ENCODE measurements at regions not wholly inside any gene's neighbourhood (a gene's known extent, or its start where the extent isn't known, plus 50 kb on each side); places are given as distances from the start of the nearest gene placed in this dataset.
"Not testable (repeated sequence)": the region's sequence is repeated elsewhere in the genome, so short reads cannot be mapped to it uniquely, and the experiment has no call there.

DNA sequence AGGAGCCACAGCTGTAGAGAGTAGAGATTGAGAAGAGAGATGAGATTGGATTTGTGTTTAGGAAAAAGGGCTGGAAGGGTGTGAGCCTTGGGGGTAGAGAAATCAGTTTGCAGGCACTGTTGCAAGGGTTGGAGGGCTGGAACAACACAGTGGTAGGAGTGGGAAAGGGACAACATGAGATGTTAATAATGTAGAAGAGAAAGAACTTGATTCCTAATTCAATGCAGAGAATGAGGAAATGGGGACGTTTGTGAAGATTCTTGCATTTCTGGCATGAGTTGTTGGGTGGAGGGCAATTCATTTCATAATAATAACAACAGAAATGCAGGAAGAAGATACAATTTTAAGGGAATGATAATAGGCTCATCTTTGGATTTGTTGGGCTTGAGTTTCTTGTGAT lies 141.4 kb upstream of the TBX18 start:
- H3K9ac ChIP-seq (ENCODE audit: insufficient read length, low read depth) = no peak overlapping the region
- DNase-seq (ENCODE audit: low read depth, low spot score) = no peak
- H3K4me3 ChIP-seq (ENCODE audit: insufficient read length, low read depth) = no peak overlapping the region
- no peaks in the 10 kb centered on the region for H3K9me3 ChIP-seq (ENCODE audit: insufficient read depth, low read length)
- no peaks in the 10 kb centered on the region for H3K4me1 ChIP-seq (ENCODE audit: insufficient read depth, insufficient read length)
- H3K27me3 ChIP-seq (ENCODE audit: insufficient read depth, insufficient read length) = no peaks in the 10 kb centered on the region
- H3K36me3 ChIP-seq (ENCODE audit: insufficient read depth, insufficient read length, low read length) = no peaks in the 10 kb centered on the region
- TF ChIP-seq SUZ12 (IDR thresholded peaks at IDR 0.05; ENCODE audit: extremely low read depth, insufficient read depth, insufficient read length) = no peak
- no peak for TF ChIP-seq YY1 (IDR thresholded peaks at IDR 0.05; ENCODE audit: insufficient read depth, insufficient read length)
- no peak for TF ChIP-seq ZNF274 (IDR thresholded peaks at IDR 0.05; ENCODE audit: low read depth, low read length)

DNA sequence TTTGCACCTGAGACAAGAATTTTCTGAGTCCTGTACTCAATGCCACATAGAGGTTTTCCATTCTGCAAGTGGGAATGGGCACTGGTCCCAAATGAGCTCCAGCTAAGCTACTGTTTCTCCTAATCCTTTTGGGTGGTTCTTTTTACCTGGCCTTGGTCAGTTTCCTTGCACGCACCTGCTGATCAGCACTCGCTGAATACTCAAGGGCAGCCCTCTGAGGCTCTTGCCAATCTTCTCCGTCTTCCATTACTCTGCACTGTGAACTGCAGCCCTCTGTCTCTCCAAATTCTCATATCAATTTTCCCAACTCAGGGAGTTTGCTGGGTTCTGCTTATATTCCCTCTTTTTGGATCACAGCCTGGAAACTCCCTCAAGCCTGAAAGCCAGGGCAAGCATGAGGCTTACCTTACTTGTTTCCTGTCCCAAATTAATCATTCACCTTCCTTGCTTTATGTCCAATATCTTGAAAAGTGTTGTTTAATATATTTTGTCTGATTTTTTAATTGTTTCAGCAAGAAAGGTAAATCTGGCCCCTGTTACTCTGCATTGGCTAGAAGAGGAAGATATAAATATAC lies 138.0 kb upstream of the TBX18 start:
- H3K4me1 ChIP-seq (ENCODE audit: insufficient read depth, insufficient read length) = no peaks in the 10 kb centered on the region
- no peak for TF ChIP-seq SUZ12 (IDR thresholded peaks at IDR 0.05; ENCODE audit: extremely low read depth, insufficient read depth, insufficient read length)
- no peak for TF ChIP-seq YY1 (IDR thresholded peaks at IDR 0.05; ENCODE audit: insufficient read depth, insufficient read length)
- TF ChIP-seq ZNF274 (IDR thresholded peaks at IDR 0.05; ENCODE audit: low read depth, low read length) = no peak
- H3K4me3 ChIP-seq (ENCODE audit: insufficient read length, low read depth) = no peak overlapping the region
- DNase-seq (ENCODE audit: low read depth, low spot score) = no peak
- no peaks in the 10 kb centered on the region for H3K27me3 ChIP-seq (ENCODE audit: insufficient read depth, insufficient read length)
- H3K36me3 ChIP-seq (ENCODE audit: insufficient read depth, insufficient read length, low read length) = no peaks in the 10 kb centered on the region
- H3K9me3 ChIP-seq (ENCODE audit: insufficient read depth, low read length) = no peaks in the 10 kb centered on the region
- no peak overlapping the region for H3K9ac ChIP-seq (ENCODE audit: insufficient read length, low read depth)

GRCh38 chr6:84897988-84898594 lies 133.7 kb upstream of the TBX18 start:
- H3K27me3 ChIP-seq (ENCODE audit: insufficient read depth, insufficient read length) = no peaks in the 10 kb centered on the region
- H3K9ac ChIP-seq (ENCODE audit: insufficient read length, low read depth) = no peak overlapping the region
- H3K4me3 ChIP-seq (ENCODE audit: insufficient read length, low read depth) = no peak overlapping the region
- H3K4me1 ChIP-seq (ENCODE audit: insufficient read depth, insufficient read length) = no peaks in the 10 kb centered on the region
- no peak for DNase-seq (ENCODE audit: low read depth, low spot score)
- TF ChIP-seq ZNF274 (IDR thresholded peaks at IDR 0.05; ENCODE audit: low read depth, low read length) = no peak
- no peak for TF ChIP-seq SUZ12 (IDR thresholded peaks at IDR 0.05; ENCODE audit: extremely low read depth, insufficient read depth, insufficient read length)
- TF ChIP-seq YY1 (IDR thresholded peaks at IDR 0.05; ENCODE audit: insufficient read depth, insufficient read length) = no peak
- no peaks in the 10 kb centered on the region for H3K36me3 ChIP-seq (ENCODE audit: insufficient read depth, insufficient read length, low read length)
- no peaks in the 10 kb centered on the region for H3K9me3 ChIP-seq (ENCODE audit: insufficient read depth, low read length)

- no peaks in the 10 kb centered on the region for H3K4me1 ChIP-seq (ENCODE audit: insufficient read depth, insufficient read length)
- no peaks in the 10 kb centered on the region for H3K36me3 ChIP-seq (ENCODE audit: insufficient read depth, insufficient read length, low read length)
- no peak overlapping the region for H3K9ac ChIP-seq (ENCODE audit: insufficient read length, low read depth)
- no peaks in the 10 kb centered on the region for H3K27me3 ChIP-seq (ENCODE audit: insufficient read depth, insufficient read length)
- H3K4me3 ChIP-seq (ENCODE audit: insufficient read length, low read depth) = no peak overlapping the region
- no peak for DNase-seq (ENCODE audit: low read depth, low spot score)
- no peaks in the 10 kb centered on the region for H3K9me3 ChIP-seq (ENCODE audit: insufficient read depth, low read length)
- TF ChIP-seq ZNF274 (IDR thresholded peaks at IDR 0.05; ENCODE audit: low read depth, low read length) = no peak
- TF ChIP-seq YY1 (IDR thresholded peaks at IDR 0.05; ENCODE audit: insufficient read depth, insufficient read length) = no peak
- TF ChIP-seq SUZ12 (IDR thresholded peaks at IDR 0.05; ENCODE audit: extremely low read depth, insufficient read depth, insufficient read length) = no peak
These were observed 132.6 kb upstream of the TBX18 start for GRCh38 chr6:84897011-84897410.

- DNase-seq (ENCODE audit: low read depth, low spot score) = no peak
- H3K4me3 ChIP-seq (ENCODE audit: insufficient read length, low read depth) = no peak overlapping the region
- H3K36me3 ChIP-seq (ENCODE audit: insufficient read depth, insufficient read length, low read length) = no peaks in the 10 kb centered on the region
- H3K4me1 ChIP-seq (ENCODE audit: insufficient read depth, insufficient read length) = no peaks in the 10 kb centered on the region
- no peaks in the 10 kb centered on the region for H3K9me3 ChIP-seq (ENCODE audit: insufficient read depth, low read length)
- no peaks in the 10 kb centered on the region for H3K27me3 ChIP-seq (ENCODE audit: insufficient read depth, insufficient read length)
- TF ChIP-seq SUZ12 (IDR thresholded peaks at IDR 0.05; ENCODE audit: extremely low read depth, insufficient read depth, insufficient read length) (no peak), ZNF274 (IDR thresholded peaks at IDR 0.05; ENCODE audit: low read depth, low read length) (no peak), YY1 (IDR thresholded peaks at IDR 0.05; ENCODE audit: insufficient read depth, insufficient read length) (no peak)
- no peak overlapping the region for H3K9ac ChIP-seq (ENCODE audit: insufficient read length, low read depth)
These were observed 128.3 kb upstream of the TBX18 start for GRCh38 chr6:84892671-84893070.

DNA sequence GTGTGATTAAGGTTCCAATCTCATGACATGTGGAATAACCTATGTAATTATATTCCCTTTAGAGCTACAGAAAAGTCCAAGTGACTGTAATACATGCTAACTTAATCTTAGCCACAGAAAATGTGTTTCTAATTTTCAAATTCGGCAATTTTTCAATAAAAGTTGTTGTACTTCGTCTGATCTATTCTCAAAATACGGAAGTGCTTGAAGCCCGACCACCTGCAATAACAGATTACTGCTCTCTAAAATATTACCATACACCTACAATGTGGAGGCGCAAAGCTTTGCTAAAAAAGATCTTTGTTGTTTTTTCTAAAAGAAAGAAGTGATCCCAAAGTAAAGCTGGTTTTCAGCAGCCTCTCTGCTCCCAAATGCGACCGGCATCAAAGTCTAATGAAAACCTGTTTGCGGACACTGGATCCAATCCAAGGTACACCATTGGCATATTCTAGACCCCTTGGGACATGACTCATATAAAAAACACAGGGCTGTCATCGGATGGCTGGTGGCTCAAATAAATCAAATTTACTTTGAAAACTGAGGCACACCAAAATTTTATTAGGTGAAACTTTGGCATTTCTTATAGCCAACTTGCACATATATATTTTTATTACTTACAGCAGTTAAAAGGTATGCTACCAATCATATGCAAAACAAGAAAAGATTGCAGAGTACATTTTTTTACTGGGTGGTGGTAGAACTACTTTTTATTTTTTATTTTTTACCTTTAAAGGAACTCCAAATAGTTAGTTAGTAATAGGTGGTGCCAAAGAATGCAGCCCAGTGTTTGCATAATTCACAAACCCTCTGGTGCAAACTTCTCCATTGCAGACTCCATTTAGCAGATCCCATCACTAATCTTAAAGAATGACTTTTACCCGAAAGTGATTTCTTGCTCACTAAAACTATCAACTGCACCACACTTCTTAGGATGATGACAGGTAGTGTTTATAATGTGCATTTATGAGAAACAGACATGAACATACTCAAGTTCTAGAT lies 118.7 kb upstream of the TBX18 start:
- Histone ChIP-seq H3K4me1 (ENCODE audit: insufficient read depth, insufficient read length) (no peaks in the 10 kb centered on the region), H3K36me3 (ENCODE audit: insufficient read depth, insufficient read length, low read length) (no peaks in the 10 kb centered on the region), H3K9ac (ENCODE audit: insufficient read length, low read depth) (no peak overlapping the region), H3K9me3 (ENCODE audit: insufficient read depth, low read length) (no peaks in the 10 kb centered on the region), H3K27me3 (ENCODE audit: insufficient read depth, insufficient read length) (no peaks in the 10 kb centered on the region), H3K4me3 (ENCODE audit: insufficient read length, low read depth) (no peak overlapping the region)
- DNase-seq (ENCODE audit: low read depth, low spot score) = no peak
- no peak for TF ChIP-seq YY1 (IDR thresholded peaks at IDR 0.05; ENCODE audit: insufficient read depth, insufficient read length)
- no peak for TF ChIP-seq SUZ12 (IDR thresholded peaks at IDR 0.05; ENCODE audit: extremely low read depth, insufficient read depth, insufficient read length)
- no peak for TF ChIP-seq ZNF274 (IDR thresholded peaks at IDR 0.05; ENCODE audit: low read depth, low read length)

DNA sequence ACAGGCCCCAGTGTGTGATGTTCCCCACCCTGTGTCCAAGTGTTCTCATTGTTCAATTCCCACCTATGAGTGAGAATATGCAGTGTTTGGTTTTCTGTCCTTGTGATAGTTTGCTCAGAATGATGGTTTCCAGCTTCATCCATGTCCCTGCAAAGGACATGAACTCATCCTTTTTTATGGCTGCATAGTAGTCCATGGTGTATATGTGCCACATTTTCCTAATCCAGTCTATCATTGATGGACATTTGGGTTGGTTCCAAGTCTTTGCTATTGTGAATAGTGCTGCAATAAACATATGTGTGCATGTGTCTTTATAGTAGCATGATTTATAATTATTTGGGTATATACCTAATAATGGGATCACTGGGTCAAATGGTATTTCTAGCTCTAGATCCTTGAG lies 115.0 kb upstream of the TBX18 start:
- H3K27me3 ChIP-seq (ENCODE audit: insufficient read depth, insufficient read length); DNase-seq (ENCODE audit: low read depth, low spot score); H3K36me3 ChIP-seq (ENCODE audit: insufficient read depth, insufficient read length, low read length); H3K4me3 ChIP-seq (ENCODE audit: insufficient read length, low read depth); H3K4me1 ChIP-seq (ENCODE audit: insufficient read depth, insufficient read length); H3K9me3 ChIP-seq (ENCODE audit: insufficient read depth, low read length); H3K9ac ChIP-seq (ENCODE audit: insufficient read length, low read depth): not testable (repeated sequence)
